GM12878 (cell line): ENCODE measurements at regions not wholly inside any gene's neighbourhood (a gene's known extent, or its start where the extent isn't known, plus 50 kb on each side); places are given as distances from the start of the nearest gene placed in this dataset.

Experiments
- CEBPB ChIP-seq, 2 experiments: fragments of 150-350 bp in 1 of 2; IDR thresholded peaks; 2 replicates each; pipeline ENCODE4 v1.6.1; 2012 to 2014; ENCODE audit warnings: low read depth in 2 of 2, low read length in 2 of 2, borderline replicate concordance in 1 of 2, inconsistent platforms in 1 of 2
- DPF2 ChIP-seq: fragments of 450-650 bp; IDR thresholded peaks from 2 replicates; pipeline ENCODE4 v1.6.1; 2017; ENCODE audit warnings: mild to moderate bottlenecking
- GABPA ChIP-seq: IDR thresholded peaks from 2 replicates; pipeline ENCODE4 v1.6.1; 2014; ENCODE audit warnings: antibody characterized with exemption, low read depth, mild to moderate bottlenecking, inconsistent platforms
- MAX ChIP-seq: IDR thresholded peaks from 2 replicates; pipeline ENCODE4 v1.6.1; 2012; ENCODE audit warnings: low read depth, low read length, improper control_type of control experiment
- ZNF274 ChIP-seq: IDR thresholded peaks from one replicate; pipeline ENCODE4 v1.8.0; 2011; ENCODE audit not compliant: insufficient read length, insufficient read depth

DNA sequence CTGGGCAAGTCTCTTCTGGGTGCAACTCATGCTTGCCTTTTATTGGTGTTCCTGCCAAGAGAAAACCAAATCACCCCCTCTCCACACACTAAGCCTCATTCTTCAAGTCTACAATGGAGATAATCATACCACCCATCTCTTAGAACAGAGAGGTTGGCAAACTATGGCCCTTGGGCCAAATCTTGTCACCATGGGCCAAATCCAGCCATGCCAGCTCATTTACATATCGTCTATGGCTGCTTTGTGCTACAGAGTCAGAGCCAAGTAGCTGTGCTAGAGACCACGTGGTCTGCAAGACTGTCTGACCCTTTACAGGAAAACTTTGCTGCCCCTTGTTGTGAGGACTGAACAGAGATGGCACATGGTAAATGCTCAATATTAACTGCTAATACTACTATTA is 270.3 kb upstream of the PARD3B start:
- no peak for TF ChIP-seq MAX
- no peak for TF ChIP-seq CEBPB (IDR thresholded peaks at IDR 0.05; ENCODE audit: borderline replicate concordance in 1 of 2, low read depth in 2 of 2, low read length in 2 of 2)
- no peak for TF ChIP-seq ZNF274
- TF ChIP-seq GABPA: no peak
- no peak for TF ChIP-seq DPF2
